HTR-8/SVneo (cell line): ENCODE measurements at regions not wholly inside any gene's neighbourhood (a gene's known extent, or its start where the extent isn't known, plus 50 kb on each side); places are given as distances from the start of the nearest gene placed in this dataset.
"Not testable (repeated sequence)": the region's sequence is repeated elsewhere in the genome, so short reads cannot be mapped to it uniquely, and the experiment has no call there.

ENCODE experiments used
- DNase-seq: peaks from one replicate; pipeline ENCODE4 v3.0.0; 2011; ENCODE audit warnings: low spot score, mixed read lengths; ENCODE audit not compliant: insufficient read length
- FAIRE-seq: peaks from 2 replicates; lab custom pipeline; 2011; peaks lifted over from hg19 to GRCh38; lab: Jason Lieb, UNC

DNA sequence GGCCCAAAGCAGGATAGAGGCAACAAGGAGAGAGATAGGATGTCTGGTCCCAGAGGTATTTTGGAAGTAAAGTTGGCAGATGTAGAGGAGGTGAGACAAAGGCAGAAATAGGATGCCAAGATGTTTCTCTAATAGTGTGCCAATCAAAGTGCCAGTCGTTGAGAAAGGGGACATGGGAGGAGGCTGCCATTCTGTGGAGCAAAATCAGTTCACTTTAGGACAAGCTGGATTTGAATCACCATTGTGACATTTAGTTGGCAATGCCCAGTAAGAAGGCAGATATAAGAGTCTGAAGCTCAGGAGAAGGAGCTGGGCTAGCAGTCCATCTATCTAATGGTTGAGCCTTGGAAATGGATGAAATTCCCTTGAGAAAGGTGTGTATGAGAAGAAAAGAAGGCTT is 53.8 kb downstream of the ADRB2 start:
- FAIRE-seq (no peak), DNase-seq (no peak)

DNA sequence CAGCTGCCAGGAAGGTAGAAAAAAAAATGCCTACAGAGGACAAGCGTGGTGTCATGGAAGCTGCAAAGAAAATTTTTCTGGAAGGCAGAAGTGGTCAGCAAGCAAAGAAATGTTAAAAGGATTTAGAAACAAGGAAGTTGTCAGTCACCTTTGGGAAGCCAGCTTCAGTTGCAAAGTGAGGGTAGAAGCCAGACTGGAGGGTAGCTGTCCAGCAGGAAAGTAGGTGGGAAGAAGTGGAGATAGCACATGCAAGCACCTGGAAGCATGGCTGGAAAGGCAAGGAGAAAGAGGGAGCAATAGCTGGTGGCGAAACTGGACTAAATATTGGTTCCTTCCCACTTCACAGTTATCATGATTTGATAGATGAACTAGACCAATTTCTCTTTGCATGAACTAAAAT is 54.3 kb downstream of the ADRB2 start:
- FAIRE-seq (no peak), DNase-seq (no peak)

DNA sequence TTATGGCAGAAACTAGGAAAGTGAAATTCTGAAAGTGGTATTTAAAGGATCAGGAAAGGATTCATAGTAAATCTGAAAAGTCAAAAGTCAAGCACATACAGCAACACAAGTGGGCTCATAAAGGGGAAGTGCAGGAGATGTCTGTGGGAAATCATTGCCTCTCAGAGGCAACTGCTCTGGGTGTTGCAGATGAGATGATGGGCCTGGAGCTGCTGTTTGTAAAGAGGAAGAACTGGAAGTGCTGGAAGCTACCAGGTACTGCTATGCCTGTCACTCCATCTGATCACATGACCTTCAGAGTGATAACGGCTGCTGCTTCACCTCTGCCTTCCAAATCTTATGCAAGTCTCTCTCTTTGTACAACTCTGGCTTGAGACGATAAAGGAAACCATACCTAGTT is 55.9 kb downstream of the ADRB2 start:
- FAIRE-seq: no peak
- DNase-seq: no peak

DNA sequence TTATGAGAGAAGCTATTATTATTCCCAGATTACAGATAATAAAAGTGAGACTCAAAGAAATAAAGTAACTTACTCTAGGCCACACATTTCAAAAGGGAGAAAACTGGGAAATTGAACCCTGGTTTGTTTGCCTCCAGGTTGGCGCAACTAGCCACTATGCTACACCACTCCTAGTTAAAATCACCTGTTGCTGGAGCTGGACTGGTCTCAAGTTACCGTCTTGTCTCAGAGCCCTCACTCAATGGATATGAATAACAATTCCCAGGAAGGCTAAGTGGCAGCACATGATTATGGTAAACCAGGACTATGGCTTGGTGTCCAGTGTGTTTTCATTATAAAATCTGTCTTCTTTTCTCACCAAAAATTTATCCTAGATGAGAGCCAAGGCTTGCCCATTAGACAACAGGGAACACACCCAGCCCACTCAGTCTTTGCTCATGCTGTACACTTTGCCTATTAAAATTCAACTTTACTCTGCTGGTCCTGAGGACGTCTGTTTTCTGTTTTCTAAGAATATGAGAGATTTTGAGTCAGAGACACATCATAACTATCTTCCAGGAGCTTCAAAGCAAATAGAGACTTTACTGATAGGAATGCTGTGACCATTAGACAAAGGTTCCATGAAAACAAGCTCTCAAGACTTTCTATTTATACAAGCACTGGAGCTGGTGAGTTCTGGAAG is 58.1 kb downstream of the ADRB2 start:
- FAIRE-seq: no peak

GRCh38 chr5:148887123-148887881 is 60.9 kb downstream of the ADRB2 start:
- DNase-seq (no peak), FAIRE-seq (no peak)

More for the DNA sequence above, 58.1 kb downstream of the ADRB2 start:
- no peak for DNase-seq

DNA sequence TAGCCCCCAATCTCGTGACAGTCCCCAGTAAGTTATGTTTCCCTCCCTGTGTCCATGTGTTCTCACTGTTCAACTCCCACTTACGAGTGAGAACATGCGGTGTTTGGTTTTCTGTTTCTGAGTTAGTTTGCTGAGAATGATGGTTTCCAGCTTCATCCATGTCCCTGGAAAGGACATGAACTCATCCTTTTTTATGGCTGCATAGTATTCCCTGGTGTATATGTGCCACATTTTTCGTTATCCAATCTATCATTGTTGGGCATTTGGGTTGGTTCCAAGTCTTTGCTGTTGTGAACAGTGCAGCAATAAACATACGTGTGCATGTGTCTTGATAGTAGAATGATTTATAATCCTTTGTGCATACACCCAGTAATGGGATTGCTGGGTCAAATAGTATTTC is 63.5 kb downstream of the ADRB2 start:
- not testable (repeated sequence) for FAIRE-seq, DNase-seq

DNA sequence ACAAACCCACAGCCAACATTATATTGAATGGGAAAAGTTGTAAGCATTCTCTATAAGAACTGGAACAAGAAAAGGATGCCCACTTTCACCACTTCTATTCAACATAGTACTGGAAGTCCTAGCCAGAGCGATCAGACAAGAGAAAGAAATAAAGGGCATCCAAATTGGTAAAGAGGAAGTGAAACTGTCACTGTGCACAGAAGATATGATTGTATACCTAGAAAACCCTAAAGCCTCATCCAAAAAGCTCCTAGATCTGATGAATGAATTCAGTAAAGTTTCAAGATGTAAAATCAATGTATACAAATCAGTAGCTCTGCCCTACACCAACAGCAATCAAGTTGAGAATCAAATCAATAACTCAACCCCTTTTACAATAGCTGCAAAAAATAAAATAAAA is 69.0 kb downstream of the ADRB2 start:
- not testable (repeated sequence) for FAIRE-seq, DNase-seq

DNA sequence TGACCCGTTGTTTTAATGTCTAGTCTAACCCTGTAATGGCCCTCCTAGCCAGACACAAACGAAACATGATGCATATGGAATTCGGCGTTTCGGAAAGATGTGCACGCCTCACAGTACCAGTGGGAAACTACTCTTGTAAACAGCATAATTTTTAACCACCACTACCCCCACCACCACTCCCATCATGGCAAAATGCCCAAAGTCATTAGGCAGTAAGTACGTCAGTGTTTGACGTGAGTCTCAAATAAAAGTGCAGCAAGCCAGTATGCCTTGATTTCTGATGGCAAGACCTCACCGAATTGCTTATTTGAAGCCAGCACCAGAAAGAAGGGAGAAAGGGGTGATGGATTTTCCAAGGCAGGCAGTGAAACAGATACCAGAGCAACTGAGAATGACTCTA is 71.4 kb downstream of the ADRB2 start:
- DNase-seq: no peak
- FAIRE-seq: no peak

GRCh38 chr5:148898413-148899075 is 72.1 kb downstream of the ADRB2 start:
- no peak for FAIRE-seq

GRCh38 chr5:148899993-148900392 is 73.6 kb downstream of the ADRB2 start:
- FAIRE-seq (no peak), DNase-seq (no peak)

More at GRCh38 chr5:148898413-148899075, 72.1 kb downstream of the ADRB2 start:
- no peak for DNase-seq

- FAIRE-seq (no peak), DNase-seq (no peak)
Observed at GRCh38 chr5:148902478-148902877, 76.1 kb downstream of the ADRB2 start.

GRCh38 chr5:148903587-148903986 is 77.2 kb downstream of the ADRB2 start:
- FAIRE-seq: no peak
- no peak for DNase-seq

GRCh38 chr5:148904440-148904839 is 78.0 kb downstream of the ADRB2 start:
- no peak for FAIRE-seq

GRCh38 chr5:148905541-148905940 is 79.1 kb downstream of the ADRB2 start:
- no peak for FAIRE-seq
- no peak for DNase-seq

More at GRCh38 chr5:148904440-148904839, 78.0 kb downstream of the ADRB2 start:
- DNase-seq: no peak

DNA sequence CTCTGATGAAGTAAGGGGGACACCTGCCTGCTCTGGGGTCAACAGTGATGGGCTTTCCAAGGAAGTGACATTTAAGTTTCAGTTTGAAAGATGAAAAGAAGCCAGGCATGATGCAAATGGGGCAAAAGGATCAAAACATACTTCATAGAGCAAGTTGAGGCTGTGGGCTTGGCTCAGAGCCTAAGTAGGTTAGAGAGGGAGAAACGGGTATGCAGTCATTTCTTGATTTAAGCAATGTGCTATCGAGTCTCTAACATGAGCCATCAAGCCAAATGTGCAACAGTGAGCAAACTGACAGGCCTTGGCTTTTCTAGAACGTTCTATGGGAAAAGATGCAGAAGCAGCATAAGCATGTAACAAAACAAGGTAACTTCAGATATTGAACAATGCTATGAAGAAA is 80.6 kb downstream of the ADRB2 start:
- DNase-seq (no peak), FAIRE-seq (no peak)

DNA sequence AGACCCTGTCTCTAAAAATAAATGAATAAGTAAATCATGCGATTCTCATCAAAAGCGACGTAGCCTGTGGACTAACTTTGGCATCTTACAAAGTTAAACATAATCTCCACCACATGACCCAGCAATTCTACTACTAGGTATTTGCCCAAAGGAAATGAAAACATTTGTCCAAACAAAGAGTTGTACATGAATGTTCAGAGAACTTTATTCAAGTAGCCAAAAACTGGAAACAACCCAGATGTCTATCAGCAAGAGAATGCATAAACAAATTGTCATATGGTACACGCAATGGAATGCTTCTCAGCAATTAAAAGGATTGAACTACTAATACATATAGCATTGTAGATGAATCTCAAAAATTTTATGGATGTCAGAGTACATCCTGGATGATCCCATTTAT is 82.6 kb downstream of the ADRB2 start:
- no peak for DNase-seq
- no peak for FAIRE-seq

DNA sequence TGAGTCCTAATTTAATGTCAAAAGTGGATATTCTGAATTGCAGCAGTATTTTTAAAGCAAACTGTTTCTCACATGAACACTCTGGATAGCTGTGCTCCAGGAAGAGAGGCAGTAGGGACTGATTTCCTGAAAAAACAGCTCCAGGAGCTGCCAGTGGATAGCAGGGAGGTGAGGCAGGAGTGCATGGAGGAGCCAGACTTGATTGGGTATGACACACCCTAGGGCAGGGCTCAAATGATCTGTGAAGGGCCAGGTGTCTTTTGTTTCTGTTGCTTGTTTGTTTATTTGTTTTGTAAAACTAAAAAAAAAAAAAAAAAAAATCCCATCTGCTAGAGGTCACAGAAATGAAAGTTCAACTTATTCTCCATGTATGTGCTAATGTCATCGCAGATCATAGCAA is 83.4 kb downstream of the ADRB2 start:
- FAIRE-seq (no peak), DNase-seq (no peak)

- no peak for FAIRE-seq
Observed at GRCh38 chr5:148910216-148910615, 83.8 kb downstream of the ADRB2 start.

DNA sequence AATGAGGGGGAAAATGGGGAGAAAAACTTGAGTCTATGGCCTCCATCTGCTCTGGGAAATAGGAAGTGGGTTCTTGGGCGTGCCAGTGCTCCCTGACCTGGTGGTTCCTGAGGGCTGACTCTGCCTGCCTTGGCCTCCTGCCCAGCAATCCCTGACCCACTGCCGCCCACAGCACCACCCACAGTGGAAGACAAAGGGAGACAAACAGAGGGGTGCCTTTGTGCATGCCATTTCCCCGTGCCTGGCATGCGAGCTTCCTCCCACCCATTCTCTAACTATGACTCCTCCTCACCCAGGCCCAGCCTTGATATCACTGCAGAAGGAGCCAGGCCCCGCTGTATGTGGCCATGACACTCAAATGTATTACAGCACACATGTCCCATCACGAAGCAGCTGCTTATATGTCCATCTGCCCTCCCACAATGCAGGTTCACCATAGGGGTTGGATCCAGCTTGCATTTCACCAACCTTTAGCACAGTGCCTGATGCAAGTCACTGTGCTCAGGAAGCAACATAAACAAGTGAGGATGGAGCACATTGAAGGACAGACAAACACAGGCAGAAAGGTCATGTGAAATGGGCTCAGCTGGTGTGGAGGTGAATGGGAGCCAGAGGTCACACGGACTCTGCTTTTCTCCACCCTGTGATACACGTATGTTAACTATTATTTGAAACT is 84.4 kb downstream of the ADRB2 start:
- no peak for FAIRE-seq
- DNase-seq: peak; percentile 35

More at GRCh38 chr5:148910216-148910615, 83.8 kb downstream of the ADRB2 start:
- DNase-seq: no peak

DNA sequence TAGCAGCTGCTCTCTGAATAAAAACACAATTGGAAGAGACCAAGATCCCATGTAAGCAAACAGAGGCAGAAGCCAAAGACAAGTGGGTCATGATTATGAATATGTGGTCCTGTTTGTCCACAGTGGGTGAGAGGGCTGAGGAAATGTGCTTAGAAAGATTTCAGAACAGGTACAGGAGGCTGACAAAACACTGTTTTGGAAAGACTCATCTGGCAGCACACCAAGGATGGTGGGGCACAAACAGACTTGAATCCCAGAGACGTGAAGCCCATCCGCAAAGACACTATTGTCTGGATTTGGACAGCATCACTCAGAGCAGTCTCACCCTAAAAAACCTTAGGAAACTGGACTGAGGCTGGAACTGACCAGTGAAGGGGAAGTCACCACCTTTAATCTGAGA is 85.0 kb downstream of the ADRB2 start:
- DNase-seq: no peak
- FAIRE-seq: no peak

GRCh38 chr5:148912146-148912545 is 85.7 kb downstream of the ADRB2 start:
- DNase-seq (no peak), FAIRE-seq (no peak)
